Skeletal muscle cell (primary cell): ENCODE measurements at regions not wholly inside any gene's neighbourhood (a gene's known extent, or its start where the extent isn't known, plus 50 kb on each side); places are given as distances from the start of the nearest gene placed in this dataset.

ENCODE experiments used
- DNase-seq: peaks from one replicate; pipeline ENCODE4 v3.0.0-alpha.2; 2010; ENCODE audit warnings: low read depth
- H3K4me3 ChIP-seq: 2 replicates; pipeline ENCODE4 v1.5.1; 2011; ENCODE audit warnings: low read depth, mild to moderate bottlenecking, control low read depth, low read length, moderate library complexity

- peak; percentile 30 for DNase-seq
- H3K4me3 ChIP-seq = no peak overlapping the region
Observed at GRCh38 chr18:10230072-10230471, 224.4 kb upstream of the APCDD1 start.

DNA sequence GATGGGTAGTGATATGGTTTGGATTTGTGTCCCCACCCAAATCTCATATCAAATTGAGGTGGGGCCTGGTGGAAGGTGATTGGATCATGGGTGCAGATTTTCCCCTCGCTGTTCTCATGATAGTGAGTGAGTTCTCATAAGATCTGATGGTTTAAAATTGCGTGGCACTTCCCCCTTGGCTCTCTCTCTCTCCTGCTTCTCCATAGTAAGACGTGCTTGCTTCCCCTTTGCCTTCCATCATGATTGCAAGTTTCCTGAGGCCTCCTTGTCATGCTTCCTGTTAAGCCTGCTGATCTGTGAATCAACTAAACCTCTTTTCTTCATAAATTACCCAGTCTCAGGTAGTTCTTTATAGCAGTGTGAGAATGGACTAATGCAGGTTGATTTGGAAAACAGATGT lies 223.2 kb upstream of the APCDD1 start:
- H3K4me3 ChIP-seq = no peak overlapping the region

GRCh38 chr18:10232062-10232461 lies 222.4 kb upstream of the APCDD1 start:
- H3K4me3 ChIP-seq = no peak overlapping the region
- DNase-seq = no peak

More for the DNA sequence above, 223.2 kb upstream of the APCDD1 start:
- DNase-seq = no peak

DNA sequence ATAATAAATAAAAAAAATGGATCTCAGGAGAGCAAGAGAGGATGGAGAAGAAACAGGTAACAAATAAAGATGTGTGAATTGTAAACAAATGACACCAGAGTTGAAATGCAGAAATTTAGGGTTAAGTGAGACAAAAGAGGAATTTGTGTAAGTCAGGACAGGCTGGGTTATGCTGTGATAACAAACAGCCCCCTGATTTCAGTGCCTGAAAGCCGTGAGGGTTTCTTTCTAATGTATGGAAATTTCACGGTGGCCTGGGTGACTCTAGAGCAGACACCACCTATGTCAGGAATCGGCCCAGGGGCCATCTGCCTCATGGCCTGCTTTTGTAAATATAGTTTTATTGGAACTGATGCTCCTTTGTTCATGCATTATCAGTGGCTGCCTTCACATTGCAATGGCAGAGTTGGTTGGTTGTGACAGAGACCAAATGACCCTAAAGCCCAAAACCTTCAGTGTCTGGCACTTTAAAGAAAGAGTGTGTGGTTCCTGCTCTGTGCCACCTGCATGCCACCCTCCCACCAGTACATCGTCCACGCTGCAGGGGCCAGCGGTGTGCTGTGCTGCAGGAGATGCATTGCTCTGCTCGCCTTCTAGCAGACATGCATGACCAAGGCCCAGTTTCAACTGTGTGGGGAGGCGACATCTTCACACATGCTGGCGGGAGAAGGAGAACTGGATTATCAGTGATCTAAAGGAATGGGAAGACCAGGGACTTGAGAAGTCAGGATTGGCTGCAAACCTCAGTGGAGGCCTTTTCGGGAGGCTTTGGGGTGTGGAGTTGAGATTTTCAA lies 221.2 kb upstream of the APCDD1 start:
- no peak for DNase-seq
- H3K4me3 ChIP-seq = no peak overlapping the region

DNA sequence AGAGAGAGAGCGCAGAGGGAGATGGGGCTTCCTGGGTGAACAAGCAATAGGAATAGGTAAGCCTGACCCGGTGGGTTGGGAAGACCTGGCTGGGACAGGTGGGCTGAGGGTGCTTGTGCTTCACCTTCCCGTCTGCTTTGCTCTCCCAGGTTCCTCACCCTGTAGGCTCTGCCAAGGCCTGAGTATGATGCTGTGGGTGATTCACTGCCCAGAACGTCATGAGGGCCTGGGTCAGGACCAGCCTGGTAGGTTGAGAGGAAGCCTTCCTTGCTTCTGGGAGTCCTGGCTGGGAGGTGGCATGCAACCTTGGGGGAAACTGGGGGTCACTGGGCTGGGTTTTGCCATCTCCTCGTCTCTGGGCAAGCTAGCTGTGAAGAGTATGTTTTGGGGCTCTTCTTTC lies 220.2 kb upstream of the APCDD1 start:
- no peak overlapping the region for H3K4me3 ChIP-seq
- DNase-seq = no peak

DNA sequence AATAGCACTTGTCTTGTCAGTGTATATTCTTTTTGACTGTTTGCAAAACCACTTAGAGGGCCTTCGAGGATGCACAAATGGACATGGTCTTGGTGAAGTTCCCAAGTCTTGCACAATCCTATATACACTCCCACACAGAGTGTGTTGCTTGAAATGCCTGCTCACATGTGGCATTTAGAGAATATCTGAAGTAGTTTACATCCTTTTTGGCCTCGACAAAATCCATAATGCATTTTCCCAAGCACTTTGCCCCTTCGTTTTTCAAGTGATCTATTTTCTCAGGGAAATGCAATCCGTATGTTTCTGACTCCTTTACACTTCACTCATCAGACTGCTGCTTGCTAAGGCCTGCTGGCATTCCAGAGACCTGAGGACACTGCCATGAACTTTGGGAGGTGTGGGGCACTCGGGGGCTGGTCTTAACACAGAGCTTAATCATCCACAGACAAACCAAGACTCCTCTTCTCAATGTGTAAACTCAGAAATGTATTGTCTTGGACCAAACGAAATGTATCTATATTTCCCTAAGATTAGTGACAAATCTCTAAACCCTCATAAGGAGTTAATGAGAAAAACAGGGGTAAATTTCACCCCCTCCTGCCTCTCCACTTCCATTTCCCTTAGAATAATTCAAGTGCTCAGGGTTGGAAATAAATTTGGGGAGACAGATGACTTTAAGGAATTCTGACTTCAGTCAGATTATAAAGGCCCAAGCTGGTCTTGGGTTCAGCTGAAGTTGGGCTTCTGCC lies 219.3 kb upstream of the APCDD1 start:
- H3K4me3 ChIP-seq = no peak overlapping the region
- DNase-seq = peak; percentile 58

DNA sequence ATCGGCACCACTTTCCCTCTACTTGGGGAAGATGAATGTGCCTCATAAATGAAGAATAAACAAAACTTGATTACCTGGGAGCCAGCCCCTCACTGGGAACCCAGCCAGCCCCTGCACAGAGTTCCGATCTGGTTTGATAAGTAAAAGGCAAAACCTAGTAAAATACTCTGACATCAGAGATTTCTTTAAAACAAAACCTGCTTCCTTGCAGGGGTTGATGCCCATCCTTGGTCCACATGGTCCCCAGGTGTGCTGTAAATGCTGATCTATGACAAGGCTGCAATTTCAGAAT lies 218.8 kb upstream of the APCDD1 start:
- no peak overlapping the region for H3K4me3 ChIP-seq
- DNase-seq = no peak

- no peak for DNase-seq
- H3K4me3 ChIP-seq = no peak overlapping the region
Observed at GRCh38 chr18:10239103-10239502, 215.3 kb upstream of the APCDD1 start.

DNA sequence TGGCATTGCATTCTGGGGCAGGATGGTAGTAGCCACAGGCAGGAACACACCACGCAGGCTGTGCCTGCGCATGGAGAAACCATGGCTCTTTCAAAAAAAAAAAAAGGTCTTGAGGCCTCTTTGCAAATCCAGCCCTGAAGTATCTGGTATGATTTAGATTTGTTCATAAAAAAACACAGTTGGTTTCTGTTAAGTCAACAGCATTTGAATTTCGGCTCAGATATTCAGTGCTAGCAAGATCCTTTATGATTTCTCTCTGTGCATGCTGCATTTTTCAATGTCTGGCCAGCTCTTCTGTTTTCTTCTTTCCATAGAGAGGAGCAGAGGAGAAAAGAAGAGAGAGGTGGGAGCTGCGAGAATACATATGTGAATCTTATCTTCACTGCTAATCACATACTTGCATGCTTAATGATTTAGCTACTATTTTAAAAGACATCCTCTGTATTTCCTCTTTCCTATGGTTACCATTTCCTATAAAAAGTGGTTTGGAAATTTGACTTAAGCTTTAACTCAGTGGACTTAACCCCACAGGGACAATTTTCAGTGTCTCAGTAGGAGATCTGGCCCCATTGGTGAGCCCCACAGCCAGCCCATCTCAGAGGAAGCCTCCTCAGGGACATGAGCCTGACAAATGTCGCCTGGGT lies 214.3 kb upstream of the APCDD1 start:
- H3K4me3 ChIP-seq = no peak overlapping the region
- no peak for DNase-seq

GRCh38 chr18:10240973-10241372 lies 213.5 kb upstream of the APCDD1 start:
- DNase-seq = no peak
- H3K4me3 ChIP-seq = no peak overlapping the region

DNA sequence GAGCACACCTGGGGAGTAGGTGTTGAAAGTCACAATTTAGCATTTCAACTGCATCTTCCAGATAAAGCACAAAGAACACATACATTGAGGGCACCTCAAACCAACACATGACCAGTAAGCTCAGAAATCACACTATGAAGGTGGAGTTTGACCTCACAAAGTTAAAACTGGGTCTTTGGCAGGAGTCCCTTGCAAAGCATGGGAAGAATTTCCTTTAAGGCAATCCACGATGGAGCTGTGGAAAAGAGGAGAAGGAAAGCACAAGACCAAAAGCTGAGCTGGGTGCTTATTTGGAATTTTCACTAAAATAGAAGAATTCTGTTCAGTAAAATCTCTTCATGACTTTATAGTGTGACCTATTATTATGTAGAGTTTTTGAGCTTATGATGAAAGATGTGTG lies 212.9 kb upstream of the APCDD1 start:
- H3K4me3 ChIP-seq = no peak overlapping the region
- DNase-seq = no peak

- H3K4me3 ChIP-seq = no peak overlapping the region
- DNase-seq = no peak
Observed at GRCh38 chr18:10242936-10243680, 211.3 kb upstream of the APCDD1 start.

GRCh38 chr18:10244341-10244740 lies 210.1 kb upstream of the APCDD1 start:
- no peak overlapping the region for H3K4me3 ChIP-seq
- DNase-seq = no peak

GRCh38 chr18:10245031-10245845 lies 209.2 kb upstream of the APCDD1 start:
- no peak overlapping the region for H3K4me3 ChIP-seq
- no peak for DNase-seq

GRCh38 chr18:10245846-10246175 lies 208.6 kb upstream of the APCDD1 start:
- H3K4me3 ChIP-seq = no peak overlapping the region

GRCh38 chr18:10247021-10247741 lies 207.3 kb upstream of the APCDD1 start:
- no peak for DNase-seq
- H3K4me3 ChIP-seq = no peak overlapping the region

More at GRCh38 chr18:10245846-10246175, 208.6 kb upstream of the APCDD1 start:
- DNase-seq = no peak

DNA sequence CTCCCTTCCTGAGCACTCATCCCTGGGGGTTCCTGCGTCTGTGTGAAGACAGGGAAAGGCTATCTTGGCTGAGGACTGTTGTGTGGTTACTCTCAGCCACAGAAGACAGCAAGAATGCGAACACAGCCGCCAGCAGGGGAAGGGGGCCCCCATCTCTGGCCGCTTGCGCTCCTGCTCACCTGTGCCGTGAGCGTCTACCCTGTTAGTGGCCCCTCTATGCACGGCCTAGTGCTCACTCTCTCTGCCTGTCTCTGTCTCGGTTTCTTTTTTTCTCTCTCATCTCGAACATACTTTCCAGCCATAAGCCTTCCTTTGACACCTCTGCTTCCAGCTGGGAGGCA lies 206.7 kb upstream of the APCDD1 start:
- DNase-seq = no peak
- no peak overlapping the region for H3K4me3 ChIP-seq

- no peak overlapping the region for H3K4me3 ChIP-seq
- DNase-seq = no peak
Observed at GRCh38 chr18:10248738-10249137, 205.7 kb upstream of the APCDD1 start.

DNA sequence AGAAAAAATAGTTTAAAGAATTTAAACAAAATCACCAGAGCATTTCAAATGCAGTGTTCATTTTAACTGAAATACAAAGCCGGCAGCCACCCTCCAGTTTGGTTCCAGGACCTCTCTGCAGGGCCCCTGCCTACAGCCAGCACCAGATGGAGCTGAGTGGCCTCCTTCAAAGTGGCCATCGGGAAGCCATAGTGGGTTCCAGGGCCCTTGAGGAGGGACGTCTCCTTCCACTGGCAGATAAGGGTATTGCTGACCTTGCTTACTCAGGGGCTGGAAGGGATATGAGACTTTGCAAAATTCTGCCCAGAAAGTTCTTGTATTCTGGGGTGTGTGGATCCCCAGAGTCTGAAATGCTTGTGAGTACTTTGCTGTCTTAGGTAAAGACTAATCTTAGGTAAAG lies 205.2 kb upstream of the APCDD1 start:
- H3K4me3 ChIP-seq = no peak overlapping the region
- no peak for DNase-seq
